ENCODE measurements at regions not wholly inside any gene's neighbourhood (a gene's known extent, or its start where the extent isn't known, plus 50 kb on each side); places are given as distances from the start of the nearest gene placed in this dataset.

GRCh38 chr10:29850371-29850770 is 209.0 kb downstream of the JCAD start:
- no peak for DNase-seq

GRCh38 chr10:29849886-29850285 is 209.5 kb downstream of the JCAD start:
- DNase-seq: no peak

DNA sequence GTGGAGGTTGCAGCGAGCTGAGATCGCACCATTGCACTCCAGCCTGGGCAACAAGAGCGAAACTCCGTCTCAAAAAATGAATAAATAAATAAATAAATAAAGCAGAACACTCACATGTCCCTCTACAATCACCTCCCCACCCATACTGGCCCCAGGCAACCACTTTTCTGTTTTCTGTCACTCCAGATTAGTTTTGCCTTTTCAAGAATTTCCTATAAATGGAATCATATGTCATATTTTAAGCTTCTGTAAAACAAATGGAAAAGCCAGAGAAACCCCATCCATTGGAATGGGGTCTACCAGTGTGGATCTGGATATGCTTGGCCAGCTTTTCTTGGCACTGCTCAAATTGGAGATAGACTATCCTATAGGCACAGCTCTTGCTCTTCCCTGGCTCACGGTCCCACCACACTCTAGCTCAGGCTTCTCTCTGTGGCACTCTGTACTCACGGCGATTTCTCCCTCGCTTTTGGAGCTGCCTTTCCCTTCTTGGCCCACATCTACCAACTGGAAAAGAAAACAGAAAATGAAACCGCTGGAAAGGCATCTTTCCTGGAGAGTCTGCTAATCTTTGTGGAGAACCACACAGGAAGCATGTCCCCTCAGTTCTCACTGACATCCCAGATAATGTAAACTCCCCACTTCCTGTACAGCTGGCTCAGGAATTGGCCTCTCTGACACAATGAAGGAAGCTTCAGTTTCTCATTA is 210.1 kb downstream of the JCAD start:
- DNase-seq: no peak

DNA sequence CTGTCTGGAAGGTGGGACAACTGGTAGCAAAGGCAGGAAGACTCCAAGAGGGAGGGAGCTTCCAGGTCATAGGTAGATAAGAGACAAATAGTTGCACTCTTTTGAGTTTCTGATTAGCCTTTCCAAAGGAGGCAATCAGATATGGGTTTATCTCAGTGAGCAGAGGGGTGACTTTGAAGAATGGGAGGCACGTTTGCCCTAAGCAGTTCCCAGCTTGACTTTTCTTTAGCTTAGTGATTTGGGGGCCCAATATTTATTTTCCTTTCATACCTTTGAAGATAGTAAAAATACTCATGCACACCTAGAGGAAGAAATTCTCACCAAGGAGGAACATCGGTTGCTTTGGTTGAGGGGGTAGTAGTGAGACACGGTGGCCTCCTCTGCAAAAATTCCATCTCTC is 212.1 kb upstream of the SVIL start:
- no peak for DNase-seq

- DNase-seq: no peak
Observed at GRCh38 chr10:29845166-29845565, 210.4 kb upstream of the SVIL start.

- DNase-seq: no peak
Observed at GRCh38 chr10:29843143-29843542, 208.4 kb upstream of the SVIL start.

- DNase-seq: no peak
Observed at GRCh38 chr10:29841724-29842649, 207.2 kb upstream of the SVIL start.

GRCh38 chr10:29840516-29841276 is 205.9 kb upstream of the SVIL start:
- no peak for DNase-seq

DNA sequence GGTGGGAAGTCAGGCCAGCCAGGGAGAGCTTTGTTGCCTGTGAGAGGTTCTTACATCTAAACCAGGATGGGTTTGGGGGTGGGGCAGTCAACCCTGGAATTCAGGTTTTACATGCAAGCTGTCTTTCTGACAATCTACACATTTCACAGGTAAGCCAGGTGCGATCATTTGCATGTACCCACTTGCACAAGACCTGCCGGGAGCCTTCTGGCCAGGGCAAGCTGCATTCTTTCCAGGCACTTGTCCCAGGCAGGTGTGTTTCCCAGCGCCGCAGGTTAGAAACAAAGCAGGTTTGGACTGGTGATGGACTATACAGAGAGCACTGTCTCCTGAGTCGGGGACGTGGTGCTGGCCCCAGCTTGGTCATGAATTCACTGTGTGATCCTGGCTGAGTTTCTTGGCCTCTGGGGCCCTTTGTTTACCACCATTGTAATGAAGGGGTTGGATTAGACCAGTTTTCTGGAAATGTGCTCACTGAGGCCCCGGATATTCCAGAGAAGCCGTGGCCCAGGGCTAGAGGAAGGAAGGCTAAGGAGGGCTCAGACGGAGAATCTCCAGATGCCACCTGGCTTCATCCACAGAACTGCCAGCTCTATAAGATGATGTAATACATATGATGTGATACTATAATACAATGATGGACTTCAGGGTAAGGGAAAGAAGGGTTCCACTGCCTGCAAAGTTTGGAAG is 205.2 kb upstream of the SVIL start:
- no peak for DNase-seq

DNA sequence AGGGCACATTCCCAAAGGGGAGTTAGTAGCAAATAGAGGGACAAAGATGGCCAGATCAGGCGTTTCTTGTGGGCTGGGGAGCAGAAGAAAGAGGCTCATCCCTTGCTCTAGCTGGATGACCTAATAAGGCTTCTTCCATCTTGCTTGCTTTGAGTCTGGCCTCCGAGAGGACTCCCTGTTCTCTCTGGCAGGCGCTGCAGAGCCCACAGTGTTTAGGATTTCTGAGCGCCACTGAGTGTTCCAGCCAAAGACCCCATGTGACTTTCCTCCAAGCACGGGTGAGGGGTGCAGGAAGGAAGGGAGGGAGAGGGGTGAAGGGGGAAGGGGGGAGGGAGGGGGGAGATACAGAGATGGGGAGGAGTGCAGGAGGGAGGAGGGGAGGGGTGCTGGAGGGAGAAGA is 203.8 kb upstream of the SVIL start:
- no peak for DNase-seq

- DNase-seq: no peak
Observed at GRCh38 chr10:29837586-29837985, 202.8 kb upstream of the SVIL start.

DNA sequence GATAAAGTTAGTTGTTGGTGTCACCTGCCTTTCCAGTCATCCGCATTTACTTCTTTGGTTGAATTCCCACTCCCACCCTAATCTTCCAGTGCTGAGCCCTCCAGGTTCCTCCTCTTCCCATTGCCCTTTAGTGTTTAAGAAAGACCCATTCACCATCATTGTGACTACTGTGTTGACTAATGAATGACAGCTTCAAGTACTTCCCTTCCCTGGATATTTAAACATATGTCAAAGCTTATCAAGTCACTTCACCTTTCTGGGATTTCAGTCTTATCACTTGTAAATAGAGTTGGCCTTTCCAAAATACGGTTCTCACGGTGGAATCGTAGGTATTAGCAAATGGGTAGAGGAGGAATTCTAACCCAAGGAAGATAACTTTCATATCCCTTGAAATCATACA is 201.6 kb upstream of the SVIL start:
- no peak for DNase-seq

- no peak for DNase-seq
Observed at GRCh38 chr10:29835055-29835454, 200.3 kb upstream of the SVIL start.

DNA sequence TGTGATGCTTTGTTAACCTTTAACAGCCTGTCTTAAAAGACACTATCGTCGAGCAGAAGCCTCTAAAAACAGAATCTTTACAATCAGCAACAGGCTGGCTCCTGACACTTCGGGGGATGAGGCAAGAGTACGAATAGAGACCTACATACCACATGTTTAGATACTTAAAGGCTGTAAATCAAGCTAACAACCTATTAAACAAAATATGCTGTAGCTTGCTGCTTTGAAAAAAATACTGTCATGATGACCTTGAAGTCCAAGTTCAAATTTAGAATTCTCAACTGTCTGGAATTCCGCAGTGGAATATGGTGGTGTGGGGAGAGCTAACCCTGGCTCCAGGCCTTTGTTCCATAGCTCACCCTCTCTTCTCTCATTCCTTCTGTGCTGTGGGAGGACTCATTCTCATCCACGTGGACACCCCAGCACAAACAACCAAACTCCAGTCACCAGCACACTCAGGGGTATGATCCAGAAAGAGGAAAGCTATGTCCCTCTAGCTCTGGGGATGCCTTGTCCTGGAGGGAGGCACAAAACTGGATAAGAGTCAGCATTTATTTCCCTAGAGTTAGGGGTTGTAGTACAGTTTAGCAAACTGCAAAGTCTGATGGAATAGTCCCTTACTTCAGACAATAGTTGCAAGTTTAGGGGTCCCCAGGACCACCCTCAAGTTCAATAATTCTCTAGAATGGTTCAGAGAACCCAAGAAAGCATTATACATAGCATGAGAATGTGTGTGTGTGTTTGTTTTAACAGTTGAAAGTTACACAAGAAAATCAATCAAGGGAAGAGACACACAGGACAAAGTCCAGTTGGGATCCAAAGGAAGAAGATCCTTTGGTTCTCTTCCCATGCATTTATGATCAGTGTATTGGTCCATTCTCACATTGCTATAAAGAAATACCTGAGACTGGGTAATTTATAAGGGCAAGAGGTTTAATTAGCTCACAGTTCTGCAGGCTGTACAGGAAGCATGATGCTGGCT is 196.1 kb upstream of the SVIL start:
- DNase-seq: no peak

DNA sequence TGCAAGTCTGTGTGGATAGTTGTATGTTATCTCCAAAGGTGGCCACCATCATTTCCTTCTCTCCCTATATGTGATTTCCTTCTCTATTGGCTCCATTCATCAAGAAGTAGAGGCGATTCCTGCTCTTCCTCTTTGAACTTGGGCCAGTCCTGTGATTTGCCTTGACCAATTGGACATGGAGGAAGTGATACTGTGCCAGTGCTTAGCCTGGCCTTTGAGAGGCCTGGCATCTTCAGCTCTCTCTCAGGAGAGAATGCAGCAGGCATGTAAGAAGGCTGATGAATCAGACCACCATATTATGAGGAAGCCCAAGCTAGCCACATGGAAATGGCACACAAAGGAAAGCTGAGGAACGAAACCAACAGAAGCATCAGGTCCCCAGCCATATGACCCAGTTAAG is 195.0 kb upstream of the SVIL start:
- DNase-seq: no peak

GRCh38 chr10:29828956-29829355 is 194.2 kb upstream of the SVIL start:
- DNase-seq: no peak

- no peak for DNase-seq
Observed at GRCh38 chr10:29828440-29828894, 193.7 kb upstream of the SVIL start.

- DNase-seq: no peak
Observed at GRCh38 chr10:29827512-29827911, 192.7 kb upstream of the SVIL start.

DNA sequence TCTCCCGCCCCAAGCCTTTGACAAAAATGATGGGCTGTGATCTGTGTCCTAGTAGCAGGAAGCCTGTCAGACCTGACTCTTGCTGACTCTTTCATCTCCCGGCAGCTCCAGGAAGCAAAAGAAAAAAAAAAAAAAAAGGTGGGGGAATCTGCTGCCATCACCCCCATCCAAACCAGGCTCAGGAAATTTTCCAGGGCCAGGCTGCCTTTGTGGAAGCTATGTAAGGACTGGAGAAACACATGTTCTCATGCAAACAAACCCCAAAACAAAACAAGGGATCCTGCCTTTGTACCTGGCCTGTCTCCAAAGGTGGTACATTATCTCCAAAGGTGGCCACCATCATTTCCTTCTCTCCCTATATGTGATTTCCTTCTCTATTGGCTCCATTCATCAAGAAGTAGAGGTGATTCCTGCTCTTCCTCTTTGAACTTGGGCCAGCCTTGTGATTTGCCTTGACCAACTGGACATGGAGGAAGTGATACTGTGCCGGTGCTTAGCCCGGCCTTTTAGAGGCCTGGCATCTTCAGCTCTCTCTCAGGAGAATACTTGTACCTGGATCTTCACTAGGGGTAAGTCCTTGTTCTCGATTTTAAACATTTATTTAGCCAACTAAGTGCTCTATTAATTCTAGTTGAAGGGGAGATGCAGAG is 192.2 kb upstream of the SVIL start:
- no peak for DNase-seq

DNA sequence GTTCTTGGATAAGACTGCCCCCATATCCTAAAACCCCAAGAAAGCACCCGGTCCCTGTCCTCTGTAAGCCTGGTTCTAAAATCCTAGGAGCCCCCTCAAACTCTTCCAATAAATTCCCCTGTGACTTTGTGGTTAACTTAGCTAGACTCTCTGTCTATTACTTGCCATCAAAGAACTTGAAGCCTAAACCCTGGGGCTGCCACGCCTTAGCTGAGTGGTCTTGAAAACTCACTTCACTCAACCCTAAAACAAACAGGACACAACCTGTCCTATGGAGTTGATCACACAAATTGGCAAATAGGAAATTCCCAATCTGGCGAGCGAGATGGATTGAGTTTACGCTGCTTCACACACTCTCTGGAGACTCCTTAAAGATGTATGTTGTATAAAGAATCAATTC is 191.4 kb upstream of the SVIL start:
- no peak for DNase-seq

GRCh38 chr10:29823553-29824080 is 188.8 kb upstream of the SVIL start:
- DNase-seq: no peak

All from stimulated activated CD8-positive, alpha-beta memory T cell treated with anti-CD3 and anti-CD28 coated beads, Interleukin-4, amount 100 ng/mL, for 48 hours (primary cell).